ENCODE measurements at regions not wholly inside any gene's neighbourhood (a gene's known extent, or its start where the extent isn't known, plus 50 kb on each side); places are given as distances from the start of the nearest gene placed in this dataset.

GRCh38 chrX:10984213-10984612 lies 126.9 kb upstream of the HCCS start:
- TF ChIP-seq CTCF (IDR thresholded peaks at IDR 0.05) (no peak), POLR2AphosphoS5 (IDR thresholded peaks at IDR 0.05) (no peak), POLR2A (IDR thresholded peaks at IDR 0.05) (no peak), EP300 (IDR thresholded peaks at IDR 0.05) (no peak)
